ENCODE measurements at regions not wholly inside any gene's neighbourhood (a gene's known extent, or its start where the extent isn't known, plus 50 kb on each side); places are given as distances from the start of the nearest gene placed in this dataset.

DNA sequence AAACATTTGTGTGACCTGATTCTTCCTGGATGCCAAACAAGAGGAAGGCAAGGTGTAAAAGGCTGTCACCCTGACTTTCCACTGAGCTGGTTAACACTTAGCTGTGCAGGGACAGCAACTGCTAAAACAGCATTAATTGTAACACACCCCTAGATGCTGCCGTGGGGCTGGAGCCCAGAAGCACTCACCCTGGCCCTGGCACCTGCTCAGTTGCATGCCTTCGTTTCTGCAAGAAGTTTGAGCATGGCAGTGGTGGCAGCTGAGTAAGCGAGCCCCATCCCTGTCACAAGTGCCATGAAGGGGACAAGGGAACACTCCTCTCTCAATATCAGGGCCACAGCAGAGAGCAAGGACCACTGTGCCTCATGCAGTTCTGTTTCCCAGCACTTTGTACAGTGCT, 330.2 kb downstream of the TMEM114 start:
- Histone ChIP-seq H2AK5ac (ENCODE audit: low read length) (no peak overlapping the region), H3K18ac (ENCODE audit: low read length) (no peak overlapping the region), H3K27ac (ENCODE audit: low read depth, low read length) (no peak overlapping the region), H3K9me3 (ENCODE audit: insufficient read depth, low read depth, low read length) (no peaks in the 10 kb centered on the region), H3K4ac (ENCODE audit: low read depth, low read length) (no peak overlapping the region), H2BK12ac (ENCODE audit: low read length) (no peak overlapping the region), H3K79me1 (ENCODE audit: low read length) (no peaks in the 10 kb centered on the region), H3K4me3 (ENCODE audit: low read depth, low read length) (no peak overlapping the region), H3K14ac (ENCODE audit: low read length) (no peak overlapping the region), H3K4me1 (ENCODE audit: control insufficient read depth in 1 of 2, insufficient read depth in 2 of 2, low read length in 2 of 2) (no peaks in the 10 kb centered on the region), H3K79me2 (ENCODE audit: control insufficient read depth, insufficient read depth, low read length, poor library complexity) (no peaks in the 10 kb centered on the region), H3K27me3 (ENCODE audit: insufficient read depth, low read length) (no peaks in the 10 kb centered on the region), H3K9ac (ENCODE audit: low read length) (no peak overlapping the region), H2BK120ac (ENCODE audit: insufficient read depth, low read length, poor library complexity) (no peak overlapping the region), H4K91ac (ENCODE audit: low read depth, low read length) (no peak overlapping the region), H4K8ac (ENCODE audit: low read depth, low read length) (no peak overlapping the region), H2AFZ (ENCODE audit: insufficient read depth, low read length, poor library complexity) (no peak overlapping the region), H3K23ac (ENCODE audit: low read length) (no peak overlapping the region), H2BK5ac (ENCODE audit: low read depth, low read length, poor library complexity) (no peak overlapping the region), H4K12ac (ENCODE audit: low read depth, low read length) (no peak overlapping the region), H3K36me3 (ENCODE audit: control insufficient read depth in 1 of 2, insufficient read depth in 2 of 2, low read length in 2 of 2) (no peaks in the 10 kb centered on the region), H3K4me2 (ENCODE audit: low read length) (no peak overlapping the region)
- no peak for DNase-seq
- WGBS (ENCODE audit: extremely low coverage, insufficient coverage, insufficient read length) = no CpG with 5 or more reads among the region's 3 CpGs

DNA sequence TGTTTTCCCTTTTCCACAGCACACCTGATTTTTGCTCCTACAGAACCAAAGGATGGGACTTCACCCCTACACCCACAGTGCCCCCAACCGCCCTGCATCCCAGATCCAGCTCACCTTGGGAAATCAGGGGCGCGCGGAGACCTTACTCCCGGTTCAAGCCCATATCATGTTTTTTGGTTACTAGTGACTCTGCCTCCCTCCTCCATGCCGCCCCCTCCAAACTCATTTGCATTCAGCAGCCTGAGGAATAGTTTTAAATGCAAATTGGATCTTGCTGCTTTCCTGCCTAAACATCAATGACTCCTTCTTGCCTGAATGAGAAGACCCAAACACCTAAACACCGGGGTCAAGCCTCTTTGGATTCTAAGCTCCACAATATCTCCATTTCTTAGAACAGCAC, 331.8 kb downstream of the TMEM114 start:
- no peak overlapping the region for H3K4ac ChIP-seq (ENCODE audit: low read depth, low read length)
- no peak overlapping the region for H2AFZ ChIP-seq (ENCODE audit: insufficient read depth, low read length, poor library complexity)
- no peak overlapping the region for H3K9ac ChIP-seq (ENCODE audit: low read length)
- no CpG with 5 or more reads among the region's 7 CpGs for WGBS (ENCODE audit: extremely low coverage, insufficient coverage, insufficient read length)
- no peaks in the 10 kb centered on the region for H3K79me2 ChIP-seq (ENCODE audit: control insufficient read depth, insufficient read depth, low read length, poor library complexity)
- no peaks in the 10 kb centered on the region for H3K9me3 ChIP-seq (ENCODE audit: insufficient read depth, low read depth, low read length)
- no peak overlapping the region for H4K91ac ChIP-seq (ENCODE audit: low read depth, low read length)
- no peak overlapping the region for H3K14ac ChIP-seq (ENCODE audit: low read length)
- no peak overlapping the region for H4K8ac ChIP-seq (ENCODE audit: low read depth, low read length)
- no peak overlapping the region for H3K23ac ChIP-seq (ENCODE audit: low read length)
- no peak overlapping the region for H2BK5ac ChIP-seq (ENCODE audit: low read depth, low read length, poor library complexity)
- no peaks in the 10 kb centered on the region for H3K27me3 ChIP-seq (ENCODE audit: insufficient read depth, low read length)
- H3K27ac ChIP-seq (ENCODE audit: low read depth, low read length) = no peak overlapping the region
- H3K4me1 ChIP-seq (ENCODE audit: control insufficient read depth in 1 of 2, insufficient read depth in 2 of 2, low read length in 2 of 2) = no peaks in the 10 kb centered on the region
- no peak for DNase-seq
- no peak overlapping the region for H2AK5ac ChIP-seq (ENCODE audit: low read length)
- no peak overlapping the region for H3K4me3 ChIP-seq (ENCODE audit: low read depth, low read length)
- no peak overlapping the region for H2BK120ac ChIP-seq (ENCODE audit: insufficient read depth, low read length, poor library complexity)
- no peaks in the 10 kb centered on the region for H3K79me1 ChIP-seq (ENCODE audit: low read length)
- H3K18ac ChIP-seq (ENCODE audit: low read length) = no peak overlapping the region
- no peaks in the 10 kb centered on the region for H3K36me3 ChIP-seq (ENCODE audit: control insufficient read depth in 1 of 2, insufficient read depth in 2 of 2, low read length in 2 of 2)
- no peak overlapping the region for H4K12ac ChIP-seq (ENCODE audit: low read depth, low read length)
- no peak overlapping the region for H3K4me2 ChIP-seq (ENCODE audit: low read length)
- no peak overlapping the region for H2BK12ac ChIP-seq (ENCODE audit: low read length)

DNA sequence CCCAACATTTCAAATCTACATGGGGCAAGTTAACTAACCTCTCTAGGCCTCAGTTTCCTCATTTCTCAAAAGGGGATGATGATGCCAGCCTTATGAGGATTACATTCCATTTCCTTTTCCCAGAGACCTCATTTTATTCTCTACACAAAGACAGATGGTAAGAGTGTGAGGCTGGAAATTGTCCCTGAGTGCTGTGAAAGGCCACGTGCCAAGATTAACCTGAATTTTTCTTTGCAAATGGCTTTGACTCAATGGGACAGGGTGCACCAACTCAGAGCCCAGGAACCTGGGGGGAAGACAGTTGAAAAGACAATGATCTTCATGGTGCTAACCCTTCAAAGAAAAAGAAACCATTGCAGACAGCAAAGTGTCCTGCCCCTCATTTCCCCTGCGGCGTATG, 332.8 kb downstream of the TMEM114 start:
- Histone ChIP-seq H3K27me3 (ENCODE audit: insufficient read depth, low read length) (no peaks in the 10 kb centered on the region), H4K8ac (ENCODE audit: low read depth, low read length) (no peak overlapping the region), H3K27ac (ENCODE audit: low read depth, low read length) (no peak overlapping the region), H3K4ac (ENCODE audit: low read depth, low read length) (no peak overlapping the region), H4K91ac (ENCODE audit: low read depth, low read length) (no peak overlapping the region), H3K9me3 (ENCODE audit: insufficient read depth, low read depth, low read length) (no peaks in the 10 kb centered on the region), H2BK5ac (ENCODE audit: low read depth, low read length, poor library complexity) (no peak overlapping the region), H2AK5ac (ENCODE audit: low read length) (no peak overlapping the region), H4K12ac (ENCODE audit: low read depth, low read length) (no peak overlapping the region), H2BK12ac (ENCODE audit: low read length) (no peak overlapping the region), H3K36me3 (ENCODE audit: control insufficient read depth in 1 of 2, insufficient read depth in 2 of 2, low read length in 2 of 2) (no peaks in the 10 kb centered on the region), H3K4me3 (ENCODE audit: low read depth, low read length) (no peak overlapping the region), H3K4me1 (ENCODE audit: control insufficient read depth in 1 of 2, insufficient read depth in 2 of 2, low read length in 2 of 2) (no peaks in the 10 kb centered on the region), H3K9ac (ENCODE audit: low read length) (no peak overlapping the region), H3K79me2 (ENCODE audit: control insufficient read depth, insufficient read depth, low read length, poor library complexity) (no peaks in the 10 kb centered on the region), H3K14ac (ENCODE audit: low read length) (no peak overlapping the region), H3K4me2 (ENCODE audit: low read length) (no peak overlapping the region), H2BK120ac (ENCODE audit: insufficient read depth, low read length, poor library complexity) (no peak overlapping the region), H3K18ac (ENCODE audit: low read length) (no peak overlapping the region), H3K79me1 (ENCODE audit: low read length) (no peaks in the 10 kb centered on the region), H2AFZ (ENCODE audit: insufficient read depth, low read length, poor library complexity) (no peak overlapping the region), H3K23ac (ENCODE audit: low read length) (no peak overlapping the region)
- no CpG with 5 or more reads among the region's 3 CpGs for WGBS (ENCODE audit: extremely low coverage, insufficient coverage, insufficient read length)
- no peak for DNase-seq

DNA sequence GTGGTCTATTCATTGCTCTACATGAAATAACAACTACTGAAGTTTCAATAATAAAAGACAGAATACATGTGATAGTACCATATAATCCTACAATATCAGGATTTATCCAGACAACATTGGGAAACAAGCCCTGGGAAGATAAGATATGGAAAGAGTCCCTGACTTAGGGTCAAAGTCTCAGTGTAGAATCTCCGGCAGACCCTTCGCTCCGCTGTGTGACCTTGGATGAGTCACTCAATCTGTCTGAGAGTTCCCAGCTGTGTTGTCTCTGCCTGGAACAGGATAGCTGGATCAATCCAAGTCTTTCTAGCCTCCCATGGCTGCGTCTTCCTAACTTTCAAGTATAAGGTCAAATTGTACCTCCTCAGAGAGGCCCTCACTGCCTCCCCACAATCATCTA, 335.9 kb downstream of the TMEM114 start:
- no peak overlapping the region for H2AK5ac ChIP-seq (ENCODE audit: low read length)
- H3K9me3 ChIP-seq (ENCODE audit: insufficient read depth, low read depth, low read length) = no peaks in the 10 kb centered on the region
- no peak overlapping the region for H3K4ac ChIP-seq (ENCODE audit: low read depth, low read length)
- H3K4me2 ChIP-seq (ENCODE audit: low read length) = no peak overlapping the region
- no peak overlapping the region for H3K4me3 ChIP-seq (ENCODE audit: low read depth, low read length)
- H3K36me3 ChIP-seq (ENCODE audit: control insufficient read depth in 1 of 2, insufficient read depth in 2 of 2, low read length in 2 of 2) = no peaks in the 10 kb centered on the region
- H3K18ac ChIP-seq (ENCODE audit: low read length) = no peak overlapping the region
- WGBS (ENCODE audit: extremely low coverage, insufficient coverage, insufficient read length) = no CpG with 5 or more reads among the region's 4 CpGs
- H3K27me3 ChIP-seq (ENCODE audit: insufficient read depth, low read length) = no peaks in the 10 kb centered on the region
- no peaks in the 10 kb centered on the region for H3K79me2 ChIP-seq (ENCODE audit: control insufficient read depth, insufficient read depth, low read length, poor library complexity)
- no peak overlapping the region for H3K14ac ChIP-seq (ENCODE audit: low read length)
- no peak overlapping the region for H2BK5ac ChIP-seq (ENCODE audit: low read depth, low read length, poor library complexity)
- no peak for DNase-seq
- no peak overlapping the region for H4K91ac ChIP-seq (ENCODE audit: low read depth, low read length)
- H3K23ac ChIP-seq (ENCODE audit: low read length) = no peak overlapping the region
- no peak overlapping the region for H2AFZ ChIP-seq (ENCODE audit: insufficient read depth, low read length, poor library complexity)
- H4K12ac ChIP-seq (ENCODE audit: low read depth, low read length) = no peak overlapping the region
- H3K4me1 ChIP-seq (ENCODE audit: control insufficient read depth in 1 of 2, insufficient read depth in 2 of 2, low read length in 2 of 2) = no peaks in the 10 kb centered on the region
- no peak overlapping the region for H4K8ac ChIP-seq (ENCODE audit: low read depth, low read length)
- no peak overlapping the region for H3K9ac ChIP-seq (ENCODE audit: low read length)
- H3K79me1 ChIP-seq (ENCODE audit: low read length) = no peaks in the 10 kb centered on the region
- no peak overlapping the region for H2BK12ac ChIP-seq (ENCODE audit: low read length)
- H2BK120ac ChIP-seq (ENCODE audit: insufficient read depth, low read length, poor library complexity) = no peak overlapping the region
- H3K27ac ChIP-seq (ENCODE audit: low read depth, low read length) = no peak overlapping the region

Data from trophoblast cell (in vitro differentiated cells and primary cell).